ENCODE measurements at regions not wholly inside any gene's neighbourhood (a gene's known extent, or its start where the extent isn't known, plus 50 kb on each side); places are given as distances from the start of the nearest gene placed in this dataset.

DNA sequence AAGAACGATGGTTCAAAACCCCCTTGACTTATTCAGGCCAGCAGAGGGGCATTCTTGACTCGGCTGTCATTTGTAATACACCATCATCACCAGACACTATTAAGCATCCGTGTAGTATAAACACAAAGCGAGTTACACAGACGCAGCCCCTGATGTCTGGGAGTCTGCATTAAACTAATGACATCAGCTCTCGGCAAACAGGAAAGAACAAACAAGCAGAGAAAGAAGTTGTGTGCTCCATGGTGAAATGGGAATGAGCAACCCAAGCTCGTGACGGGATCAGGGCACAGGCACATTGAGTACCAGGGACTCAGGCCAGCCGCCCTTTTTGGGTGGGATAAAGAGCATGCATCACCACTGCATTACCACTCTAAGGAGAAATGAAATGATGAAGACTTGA, 460.1 kb downstream of the MED13L start:
- H3K27ac Mint-ChIP-seq, result no peak overlapping the region
- peaks cover 3 to 11% (median 10%) of the 10 kb centered on the region in 3 donors for H3K27me3 Mint-ChIP-seq (ENCODE audit: low read depth in 3 of 3)
- no peak overlapping the region for H3K4me3 Mint-ChIP-seq
- no peaks in the 10 kb centered on the region for H3K36me3 Mint-ChIP-seq
- H3K9me3 Mint-ChIP-seq, result peaks cover 0 to 4% (median 0%) of the 10 kb centered on the region in 6 donors
- no peaks in the 10 kb centered on the region for H3K4me1 Mint-ChIP-seq
- DNase-seq, result no peak

DNA sequence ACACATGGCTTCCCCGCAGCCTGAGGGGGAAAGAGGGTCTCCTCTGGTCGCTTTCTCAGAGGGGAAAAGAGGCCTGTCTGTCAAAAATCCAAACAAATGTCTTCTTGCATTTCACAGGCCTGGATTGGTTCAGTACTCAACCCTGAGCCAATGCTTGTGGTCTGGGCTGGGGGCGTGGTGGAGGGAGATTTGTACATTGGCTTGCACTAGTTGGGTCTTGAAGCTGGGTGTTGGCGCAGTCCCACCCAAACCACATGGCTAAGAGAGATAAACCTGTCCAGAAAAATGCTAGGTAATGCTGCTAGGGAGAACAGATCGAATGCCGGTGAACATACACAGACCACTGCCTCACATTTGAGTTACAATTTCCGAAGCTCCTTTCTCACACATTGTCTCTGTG, 461.6 kb downstream of the MED13L start:
- H3K27me3 Mint-ChIP-seq (ENCODE audit: low read depth in 3 of 3), result peaks cover 0 to 15% (median 8%) of the 10 kb centered on the region in 3 donors
- H3K36me3 Mint-ChIP-seq, result no peaks in the 10 kb centered on the region
- peaks cover 0 to 5% (median under 1%) of the 10 kb centered on the region in 6 donors for H3K9me3 Mint-ChIP-seq
- no peak overlapping the region for H3K27ac Mint-ChIP-seq
- H3K4me1 Mint-ChIP-seq, result no peaks in the 10 kb centered on the region
- no peak for DNase-seq
- no peak overlapping the region for H3K4me3 Mint-ChIP-seq

DNA sequence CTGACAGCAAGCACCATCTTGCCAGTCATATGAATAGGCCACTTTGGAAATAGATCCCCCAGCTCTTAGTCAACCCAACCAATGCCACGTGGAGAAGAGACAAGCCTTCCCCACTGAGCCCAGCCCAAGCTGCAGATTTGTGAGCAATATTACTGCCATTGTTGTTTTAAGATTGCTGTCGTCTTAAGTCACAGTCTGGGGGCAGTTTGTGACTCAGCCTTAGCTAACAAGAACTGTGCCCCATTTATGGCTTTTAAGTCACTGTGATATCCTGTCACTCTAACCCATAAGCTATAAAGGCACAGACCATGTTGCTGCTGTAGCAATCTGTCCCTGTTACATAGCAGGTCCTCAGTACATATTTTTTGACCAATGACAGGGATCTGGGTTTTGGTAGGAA, 464.2 kb downstream of the MED13L start:
- Mint-ChIP-seq H3K4me1 (no peaks in the 10 kb centered on the region), H3K9me3 (peaks cover 0 to 10% (median under 1%) of the 10 kb centered on the region in 6 donors), H3K27ac (no peak overlapping the region), H3K4me3 (no peak overlapping the region), H3K36me3 (no peaks in the 10 kb centered on the region), H3K27me3 (ENCODE audit: low read depth in 3 of 3) (peaks cover 2 to 14% (median 6%) of the 10 kb centered on the region in 3 donors)
- no peak for DNase-seq

DNA sequence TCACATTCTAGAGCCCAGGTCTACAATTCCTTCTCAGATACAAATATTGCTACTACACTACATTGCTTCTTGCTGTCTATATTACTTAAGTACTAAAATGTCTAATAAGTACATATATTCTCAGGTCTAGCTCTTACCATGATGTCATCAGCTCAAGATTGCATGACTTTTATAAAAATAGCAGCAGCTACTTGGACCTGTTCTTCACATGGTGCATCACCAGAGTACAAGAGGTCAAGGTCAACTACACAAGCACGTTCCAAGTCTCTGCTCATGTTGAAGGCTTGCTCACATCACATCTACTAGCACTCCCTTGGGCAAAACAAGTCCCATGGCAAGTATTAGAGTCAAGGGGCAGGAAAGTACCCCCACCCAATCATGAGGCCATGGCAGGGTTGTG, 465.6 kb downstream of the MED13L start:
- DNase-seq, result no peak
- Mint-ChIP-seq H3K4me3 (no peak overlapping the region), H3K27me3 (ENCODE audit: low read depth in 3 of 3) (peaks cover 4 to 12% (median 8%) of the 10 kb centered on the region in 3 donors), H3K36me3 (no peaks in the 10 kb centered on the region), H3K9me3 (peaks cover 0 to 10% (median under 1%) of the 10 kb centered on the region in 6 donors), H3K4me1 (no peaks in the 10 kb centered on the region), H3K27ac (no peak overlapping the region)

GRCh38 chr12:115811045-115811444, 466.4 kb downstream of the MED13L start:
- DNase-seq, result no peak
- Mint-ChIP-seq H3K27ac (no peak overlapping the region), H3K4me1 (no peaks in the 10 kb centered on the region), H3K27me3 (ENCODE audit: low read depth in 3 of 3) (peaks cover 7 to 10% (median 10%) of the 10 kb centered on the region in 3 donors), H3K9me3 (peaks cover 0 to 10% (median under 1%) of the 10 kb centered on the region in 6 donors), H3K4me3 (no peak overlapping the region), H3K36me3 (no peaks in the 10 kb centered on the region)

DNA sequence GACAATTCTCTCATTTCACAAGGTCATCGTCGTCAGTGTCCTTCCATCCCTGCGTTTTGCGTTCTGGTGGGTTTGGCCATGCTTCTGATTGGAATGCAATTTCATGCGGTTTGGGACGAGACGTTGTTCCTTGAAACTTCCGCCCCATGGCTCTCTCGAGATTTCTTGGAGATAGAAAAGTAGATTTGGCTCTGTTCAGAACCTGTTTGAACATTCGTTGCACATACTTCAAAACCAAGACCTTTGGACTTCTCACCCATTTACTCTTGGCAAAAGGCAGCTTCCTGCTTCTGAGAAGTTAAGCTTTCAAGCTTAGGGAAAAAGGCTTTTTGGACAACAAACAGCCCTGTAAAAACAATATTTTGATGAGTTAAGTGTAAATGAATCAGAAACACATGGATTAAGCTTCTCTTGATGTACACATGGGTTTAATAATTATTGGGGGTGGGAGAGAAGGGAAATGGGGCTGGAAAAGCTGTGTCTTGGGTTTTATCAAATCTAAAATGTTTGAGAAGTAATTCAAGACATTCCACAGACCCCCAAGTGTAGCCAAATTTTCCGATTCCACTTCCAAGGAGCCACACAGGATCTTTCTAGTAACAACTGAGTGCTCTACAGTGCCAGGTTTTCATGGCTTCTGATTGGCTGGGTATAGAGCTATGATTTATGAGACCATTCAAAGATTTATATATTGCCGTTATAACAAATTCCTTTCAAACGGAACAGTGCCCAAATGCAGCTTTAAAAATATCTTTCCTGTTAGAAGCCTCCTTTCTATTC, 467.2 kb downstream of the MED13L start:
- Mint-ChIP-seq H3K36me3 (no peaks in the 10 kb centered on the region), H3K4me1 (no peaks in the 10 kb centered on the region), H3K27me3 (ENCODE audit: low read depth in 3 of 3) (peaks cover 7 to 10% (median 10%) of the 10 kb centered on the region in 3 donors), H3K27ac (no peak overlapping the region), H3K9me3 (peaks cover 0 to 10% (median under 1%) of the 10 kb centered on the region in 6 donors), H3K4me3 (no peak overlapping the region)
- DNase-seq, result no peak

- H3K4me3 Mint-ChIP-seq, result no peak overlapping the region
- no peaks in the 10 kb centered on the region for H3K36me3 Mint-ChIP-seq
- no peaks in the 10 kb centered on the region for H3K4me1 Mint-ChIP-seq
- no peak for DNase-seq
- peaks cover 2 to 7% (median 4%) of the 10 kb centered on the region in 3 donors for H3K27me3 Mint-ChIP-seq (ENCODE audit: low read depth in 3 of 3)
- peaks cover 0 to 5% (median 0%) of the 10 kb centered on the region in 6 donors for H3K9me3 Mint-ChIP-seq
- H3K27ac Mint-ChIP-seq, result no peak overlapping the region
These were observed 471.5 kb downstream of the MED13L start for GRCh38 chr12:115806000-115806399.

- H3K9me3 Mint-ChIP-seq, result no peaks in the 10 kb centered on the region
- H3K27ac Mint-ChIP-seq, result no peak overlapping the region
- peaks cover 2 to 5% (median 4%) of the 10 kb centered on the region in 3 donors for H3K27me3 Mint-ChIP-seq (ENCODE audit: low read depth in 3 of 3)
- no peak overlapping the region for H3K4me3 Mint-ChIP-seq
- no peak for DNase-seq
- H3K36me3 Mint-ChIP-seq, result no peaks in the 10 kb centered on the region
- H3K4me1 Mint-ChIP-seq, result peaks cover 0 to 1% of the 10 kb centered on the region in 2 donors
These were observed 474.7 kb downstream of the MED13L start for GRCh38 chr12:115802767-115803166.

- peaks cover 2 to 3% (median 3%) of the 10 kb centered on the region in 3 donors for H3K27me3 Mint-ChIP-seq (ENCODE audit: low read depth in 3 of 3)
- no peak overlapping the region for H3K27ac Mint-ChIP-seq
- peaks cover 0 to 1% of the 10 kb centered on the region in 2 donors for H3K4me1 Mint-ChIP-seq
- H3K9me3 Mint-ChIP-seq, result no peaks in the 10 kb centered on the region
- H3K36me3 Mint-ChIP-seq, result no peaks in the 10 kb centered on the region
- no peak for DNase-seq
- no peak overlapping the region for H3K4me3 Mint-ChIP-seq
These were observed 475.6 kb downstream of the MED13L start for GRCh38 chr12:115801871-115802270.

DNA sequence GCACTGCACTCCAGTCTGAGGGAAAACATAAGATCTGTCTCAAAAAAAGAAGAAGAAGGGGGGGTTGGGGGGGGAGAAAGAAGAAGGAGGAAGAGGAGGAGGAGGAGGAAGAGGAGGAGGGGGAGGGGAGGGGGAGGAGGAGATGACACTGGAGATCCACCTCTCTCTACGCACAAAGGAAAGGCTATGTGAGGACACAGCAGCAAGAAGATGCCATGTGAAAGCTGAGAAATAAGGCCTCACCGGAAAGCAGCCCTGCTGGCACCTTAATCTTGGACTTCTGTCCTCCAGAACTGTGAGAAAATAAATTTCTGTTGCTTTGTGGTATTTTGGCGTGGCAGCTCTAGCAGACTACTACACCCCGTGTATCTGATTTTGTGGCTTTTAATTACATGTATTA, 477.9 kb downstream of the MED13L start:
- Mint-ChIP-seq H3K4me1 (peaks cover 0 to 1% of the 10 kb centered on the region in 2 donors), H3K36me3 (no peaks in the 10 kb centered on the region), H3K4me3 (no peak overlapping the region), H3K9me3 (no peaks in the 10 kb centered on the region), H3K27ac (no peak overlapping the region), H3K27me3 (ENCODE audit: low read depth in 3 of 3) (peaks cover 2% of the 10 kb centered on the region in 3 donors)
- no peak for DNase-seq

DNA sequence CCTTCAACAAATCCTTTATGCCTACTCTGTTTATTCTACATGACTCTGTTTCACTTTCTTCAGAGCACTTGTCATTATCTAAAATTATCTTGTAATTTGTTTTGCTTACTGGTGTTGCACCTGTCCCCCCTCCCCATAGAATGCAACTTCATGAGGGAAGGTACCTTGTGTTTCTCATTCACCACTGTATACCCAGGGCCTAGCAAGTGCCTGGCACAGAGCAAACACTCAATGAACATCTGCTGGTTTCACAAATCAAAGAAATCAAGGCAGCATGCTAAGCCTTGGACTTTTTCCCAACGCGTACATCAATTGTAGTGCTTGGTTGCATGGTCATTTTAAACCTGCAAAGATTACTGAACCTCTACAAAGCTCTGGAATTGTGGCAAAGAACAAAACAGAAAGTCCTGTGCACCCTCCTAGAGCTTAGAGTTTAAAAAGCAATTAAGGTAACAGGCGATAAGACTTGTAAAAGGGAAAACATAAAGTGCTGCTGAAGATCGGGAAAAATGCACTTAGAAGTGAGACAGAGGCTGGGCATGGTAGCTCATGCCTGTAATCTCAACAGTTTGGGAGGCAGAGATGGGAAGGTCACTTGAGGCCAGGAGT, 479.1 kb downstream of the MED13L start:
- Mint-ChIP-seq H3K9me3 (no peaks in the 10 kb centered on the region), H3K4me3 (no peak overlapping the region), H3K4me1 (peaks cover 0 to 1% of the 10 kb centered on the region in 2 donors), H3K27me3 (ENCODE audit: low read depth in 3 of 3) (peaks cover 2% of the 10 kb centered on the region in 3 donors), H3K27ac (no peak overlapping the region), H3K36me3 (no peaks in the 10 kb centered on the region)
- no peak for DNase-seq

DNA sequence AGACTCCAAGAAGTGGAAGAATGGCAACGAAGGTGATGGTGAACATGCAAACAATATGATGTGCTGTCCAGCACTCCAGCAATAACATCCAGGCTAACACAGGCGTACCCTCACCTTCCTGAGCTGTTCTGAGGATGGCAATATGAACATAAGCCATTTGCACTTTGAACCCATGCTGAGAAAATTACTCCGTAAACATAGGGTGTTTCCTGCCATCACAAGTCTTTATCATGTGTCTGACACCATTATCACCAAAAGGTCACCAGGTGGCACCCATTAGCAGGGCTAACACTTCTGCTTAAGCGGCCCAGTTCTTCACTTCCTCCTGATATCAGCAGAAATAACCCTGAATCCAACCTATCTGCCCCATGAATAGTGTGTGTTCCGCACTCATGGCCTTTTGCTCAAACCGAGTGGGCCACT, 482.8 kb downstream of the MED13L start:
- no peak overlapping the region for H3K27ac Mint-ChIP-seq
- no peak for DNase-seq
- H3K4me3 Mint-ChIP-seq, result no peak overlapping the region
- H3K9me3 Mint-ChIP-seq, result no peaks in the 10 kb centered on the region
- H3K27me3 Mint-ChIP-seq (ENCODE audit: low read depth in 3 of 3), result peaks cover 0 to 2% (median 2%) of the 10 kb centered on the region in 3 donors
- H3K36me3 Mint-ChIP-seq, result no peaks in the 10 kb centered on the region
- H3K4me1 Mint-ChIP-seq, result peaks cover 0 to 1% of the 10 kb centered on the region in 2 donors

- Mint-ChIP-seq H3K9me3 (no peaks in the 10 kb centered on the region), H3K4me1 (no peaks in the 10 kb centered on the region), H3K36me3 (no peaks in the 10 kb centered on the region), H3K27me3 (ENCODE audit: low read depth in 3 of 3) (peaks cover 0 to 5% (median 0%) of the 10 kb centered on the region in 3 donors), H3K27ac (no peak overlapping the region), H3K4me3 (no peak overlapping the region)
- DNase-seq, result no peak
These were observed 486.2 kb downstream of the MED13L start for GRCh38 chr12:115791331-115791730.

DNA sequence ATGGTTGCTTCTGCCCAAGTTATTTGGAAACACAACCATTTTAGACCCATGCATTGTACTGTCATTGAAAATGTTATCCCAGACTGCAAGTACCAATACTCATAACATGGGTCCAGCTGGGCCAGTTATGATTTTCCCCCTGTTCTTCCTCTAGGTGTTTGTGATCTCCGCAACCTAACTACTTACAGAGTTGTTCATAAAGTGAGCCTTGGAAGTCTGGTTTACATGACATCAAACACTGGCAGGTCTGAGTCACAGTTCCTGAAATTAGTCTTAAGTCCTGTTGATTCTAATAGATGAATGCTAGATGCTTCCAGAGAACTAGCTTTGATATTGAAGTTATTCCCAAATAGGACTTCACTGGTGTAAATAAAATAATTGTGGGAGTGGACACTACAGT, 487.0 kb downstream of the MED13L start:
- Mint-ChIP-seq H3K27me3 (ENCODE audit: low read depth in 3 of 3) (peaks cover 0 to 5% (median 0%) of the 10 kb centered on the region in 3 donors), H3K27ac (no peak overlapping the region), H3K36me3 (no peaks in the 10 kb centered on the region), H3K4me1 (no peaks in the 10 kb centered on the region), H3K4me3 (no peak overlapping the region), H3K9me3 (no peaks in the 10 kb centered on the region)
- no peak for DNase-seq
